ENCODE measurements at regions not wholly inside any gene's neighbourhood (a gene's known extent, or its start where the extent isn't known, plus 50 kb on each side); places are given as distances from the start of the nearest gene placed in this dataset.

DNA sequence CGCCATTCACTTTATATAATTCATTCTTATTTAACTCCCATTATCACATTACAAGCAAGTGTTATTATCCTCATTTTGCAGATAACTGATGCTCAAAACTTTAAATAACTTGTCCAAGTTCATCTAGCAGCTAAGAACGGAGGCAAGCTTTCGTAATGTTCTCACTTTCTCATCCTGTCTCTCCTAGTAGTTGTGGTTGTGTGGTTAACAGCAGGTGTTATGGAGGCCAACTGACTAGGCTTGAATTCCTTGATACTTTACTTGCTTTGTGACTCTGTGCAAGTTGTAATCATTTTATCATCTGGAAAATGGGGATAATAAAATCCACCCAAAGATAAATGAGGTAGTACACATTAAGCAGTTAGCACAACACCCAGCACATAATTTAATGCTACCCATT, 109.9 kb upstream of the PTPN13 start:
- WGBS, 2 experiments (ENCODE audit: insufficient coverage in 1 of 2, insufficient read length in 1 of 2) = 80 to 100% methylated on average over 1 to 3 of the region's 3 CpGs
- peaks cover 10% of the 10 kb centered on the region for H3K9me3 Mint-ChIP-seq
- no peak overlapping the region for H3K4me3 Mint-ChIP-seq
- no peaks in the 10 kb centered on the region for H3K27me3 Mint-ChIP-seq (ENCODE audit: insufficient read depth)
- H3K4me3 ChIP-seq (ENCODE audit: low read length) = no peak overlapping the region
- H3K36me3 Mint-ChIP-seq (ENCODE audit: low read depth) = peaks cover 16% of the 10 kb centered on the region
- H3K36me3 ChIP-seq (ENCODE audit: control insufficient read depth, insufficient read depth, low read length) = no peaks in the 10 kb centered on the region
- peaks cover 19% of the 10 kb centered on the region for H3K9me3 ChIP-seq (ENCODE audit: control insufficient read depth, low read length)
- H3K27ac ChIP-seq (ENCODE audit: low read depth, low read length) = peak overlapping the region; percentile 97
- H3K27ac Mint-ChIP-seq = no peak overlapping the region
- H3K27me3 ChIP-seq (ENCODE audit: control insufficient read depth, insufficient read depth, low read length, poor library complexity, severe bottlenecking) = no peaks in the 10 kb centered on the region
- peaks cover 28% of the 10 kb centered on the region for H3K4me1 Mint-ChIP-seq
- no peak for DNase-seq
- peaks cover 26% of the 10 kb centered on the region for H3K4me1 ChIP-seq (ENCODE audit: control insufficient read depth, insufficient read depth, low read length)
- TF ChIP-seq, protein P1, sequence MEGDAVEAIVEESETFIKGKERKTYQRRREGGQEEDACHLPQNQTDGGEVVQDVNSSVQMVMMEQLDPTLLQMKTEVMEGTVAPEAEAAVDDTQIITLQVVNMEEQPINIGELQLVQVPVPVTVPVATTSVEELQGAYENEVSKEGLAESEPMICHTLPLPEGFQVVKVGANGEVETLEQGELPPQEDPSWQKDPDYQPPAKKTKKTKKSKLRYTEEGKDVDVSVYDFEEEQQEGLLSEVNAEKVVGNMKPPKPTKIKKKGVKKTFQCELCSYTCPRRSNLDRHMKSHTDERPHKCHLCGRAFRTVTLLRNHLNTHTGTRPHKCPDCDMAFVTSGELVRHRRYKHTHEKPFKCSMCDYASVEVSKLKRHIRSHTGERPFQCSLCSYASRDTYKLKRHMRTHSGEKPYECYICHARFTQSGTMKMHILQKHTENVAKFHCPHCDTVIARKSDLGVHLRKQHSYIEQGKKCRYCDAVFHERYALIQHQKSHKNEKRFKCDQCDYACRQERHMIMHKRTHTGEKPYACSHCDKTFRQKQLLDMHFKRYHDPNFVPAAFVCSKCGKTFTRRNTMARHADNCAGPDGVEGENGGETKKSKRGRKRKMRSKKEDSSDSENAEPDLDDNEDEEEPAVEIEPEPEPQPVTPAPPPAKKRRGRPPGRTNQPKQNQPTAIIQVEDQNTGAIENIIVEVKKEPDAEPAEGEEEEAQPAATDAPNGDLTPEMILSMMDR (conservative IDR thresholded peaks at IDR 0.05) = no peak
- H3K9ac ChIP-seq (ENCODE audit: extremely low read depth, low read length, poor library complexity, severe bottlenecking) = no peak overlapping the region

DNA sequence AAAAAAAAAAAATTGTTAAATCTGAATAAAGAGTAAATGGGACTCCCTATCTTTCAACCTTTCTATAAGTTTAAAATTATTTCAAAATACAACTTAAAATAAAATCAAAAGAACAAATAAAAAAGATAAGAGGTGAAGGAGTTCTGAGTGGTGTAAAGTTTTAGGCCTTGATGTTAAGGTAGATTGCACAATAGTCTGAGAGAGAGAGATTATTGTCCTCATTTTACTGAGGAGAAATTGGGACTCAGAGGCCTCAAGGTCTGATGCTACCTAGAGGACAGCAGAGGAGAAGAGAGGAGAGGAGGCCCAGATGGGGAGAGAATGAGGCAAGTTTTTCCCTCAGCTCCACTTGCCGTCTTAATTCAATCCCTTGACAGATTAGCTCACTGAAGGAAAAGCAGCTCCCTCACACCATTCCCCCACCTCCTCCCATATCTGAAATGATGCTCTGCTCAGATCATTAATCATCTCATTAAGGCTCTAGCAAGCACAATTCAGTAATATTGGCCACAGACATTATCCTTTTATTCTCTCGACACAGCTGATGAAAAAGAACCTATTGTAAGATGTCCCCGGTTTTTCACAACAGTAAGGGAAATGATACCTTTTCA, 106.3 kb upstream of the PTPN13 start:
- no peak overlapping the region for H3K27ac ChIP-seq (ENCODE audit: low read depth, low read length)
- no peak overlapping the region for H3K9ac ChIP-seq (ENCODE audit: extremely low read depth, low read length, poor library complexity, severe bottlenecking)
- H3K4me3 ChIP-seq (ENCODE audit: low read length) = no peak overlapping the region
- no peak overlapping the region for H3K4me3 Mint-ChIP-seq
- H3K36me3 ChIP-seq (ENCODE audit: control insufficient read depth, insufficient read depth, low read length) = no peaks in the 10 kb centered on the region
- no peaks in the 10 kb centered on the region for H3K27me3 Mint-ChIP-seq (ENCODE audit: insufficient read depth)
- DNase-seq = no peak
- H3K9me3 Mint-ChIP-seq = peaks cover 10% of the 10 kb centered on the region
- H3K27me3 ChIP-seq (ENCODE audit: control insufficient read depth, insufficient read depth, low read length, poor library complexity, severe bottlenecking) = no peaks in the 10 kb centered on the region
- H3K27ac Mint-ChIP-seq = no peak overlapping the region
- TF ChIP-seq, protein P1 (conservative IDR thresholded peaks at IDR 0.05) = no peak
- peaks cover 19% of the 10 kb centered on the region for H3K4me1 ChIP-seq (ENCODE audit: control insufficient read depth, insufficient read depth, low read length)
- 91 to 93% methylated on average over 3 of the region's 3 CpGs for WGBS, 2 experiments (ENCODE audit: insufficient coverage in 1 of 2, insufficient read length in 1 of 2)
- peaks cover 34% of the 10 kb centered on the region for H3K4me1 Mint-ChIP-seq
- H3K36me3 Mint-ChIP-seq (ENCODE audit: low read depth) = peaks cover 16% of the 10 kb centered on the region
- H3K9me3 ChIP-seq (ENCODE audit: control insufficient read depth, low read length) = peaks cover 19% of the 10 kb centered on the region

DNA sequence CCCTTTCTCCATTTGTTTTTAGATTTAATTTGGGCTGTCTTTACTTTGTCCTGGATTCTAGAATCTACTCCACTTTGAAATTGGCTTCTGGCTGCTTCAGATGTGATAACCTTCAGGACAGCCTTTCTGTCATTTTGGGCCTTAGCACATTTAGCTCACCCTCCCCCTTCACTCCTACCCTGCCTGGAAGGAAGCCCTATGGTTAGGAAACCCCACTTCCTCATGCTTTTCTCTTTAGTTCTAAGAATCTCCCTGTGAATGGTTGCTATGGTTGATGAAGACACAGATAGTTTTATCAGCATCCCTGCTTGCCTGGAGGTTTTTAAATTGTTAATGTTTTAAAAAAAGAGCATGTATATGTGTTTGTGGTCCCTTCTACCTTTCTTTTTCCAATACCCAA, 100.7 kb upstream of the PTPN13 start:
- Histone ChIP-seq H3K4me1 (ENCODE audit: control insufficient read depth, insufficient read depth, low read length) (peaks cover 18% of the 10 kb centered on the region), H3K9ac (ENCODE audit: extremely low read depth, low read length, poor library complexity, severe bottlenecking) (no peak overlapping the region), H3K4me3 (ENCODE audit: low read length) (no peak overlapping the region), H3K27me3 (ENCODE audit: control insufficient read depth, insufficient read depth, low read length, poor library complexity, severe bottlenecking) (no peaks in the 10 kb centered on the region), H3K36me3 (ENCODE audit: control insufficient read depth, insufficient read depth, low read length) (no peaks in the 10 kb centered on the region), H3K9me3 (ENCODE audit: control insufficient read depth, low read length) (no peaks in the 10 kb centered on the region), H3K27ac (ENCODE audit: low read depth, low read length) (no peak overlapping the region)
- no peak for DNase-seq
- Mint-ChIP-seq H3K4me3 (no peak overlapping the region), H3K4me1 (peaks cover 52% of the 10 kb centered on the region), H3K27me3 (ENCODE audit: insufficient read depth) (no peaks in the 10 kb centered on the region), H3K27ac (no peak overlapping the region), H3K36me3 (ENCODE audit: low read depth) (peaks cover 5% of the 10 kb centered on the region), H3K9me3 (no peaks in the 10 kb centered on the region)
- TF ChIP-seq, protein P1 (conservative IDR thresholded peaks at IDR 0.05) = no peak
